B cell (primary cell): ENCODE measurements at regions not wholly inside any gene's neighbourhood (a gene's known extent, or its start where the extent isn't known, plus 50 kb on each side); places are given as distances from the start of the nearest gene placed in this dataset.

Source experiments
- ATAC-seq: fragments of 200-7000 bp; cut with Tn5 transposase; one replicate; pipeline ENCODE4 v1.10.0; 2021; ENCODE audit warnings: low read depth, mild to moderate bottlenecking, moderate number of reproducible peaks, moderate library complexity
- CTCF ChIA-PET: fragments of 350-600 bp; sonication (Branson Sonifier 250); formaldehyde crosslinking; loops from one replicate; lab custom pipeline; 2021; ENCODE audit warnings: antibody characterized with exemption, inconsistent platforms; lab: Charles Lee
- POLR2A ChIA-PET: fragments of 350-600 bp; sonication (Branson Sonifier 250); formaldehyde crosslinking; loops from one replicate; lab custom pipeline; 2021; ENCODE audit warnings: antibody characterized with exemption; lab: Charles Lee
- DNase-seq: peaks from one replicate; pipeline ENCODE4 v3.0.0; 2013
- H2AFZ ChIP-seq: 2 replicates; pipeline ENCODE4 v1.6.1; 2012; ENCODE audit warnings: mild to moderate bottlenecking, low read depth, low read length; ENCODE audit not compliant: insufficient read depth, poor library complexity, severe bottlenecking
- H3K27ac ChIP-seq, 2 donors: 1 replicate in 1 of 2; 2 replicates in 1 of 2; pipeline ENCODE4 v1.5.1; 2012 to 2013; ENCODE audit warnings: low read length in 2 of 2, mild to moderate bottlenecking in 2 of 2, moderate library complexity in 1 of 2
- H3K27me3 ChIP-seq, 4 experiments: fragments of 200-600 bp in 1 of 4; sonication (generic) in 1 of 4; replicated peaks in 1 of 4; 1 replicate in 2 of 4; 2 replicates in 2 of 4; pipeline versions ENCODE4 v1.6.1 to v1.7.0; 2013 to 2016; ENCODE audit warnings: low read length in 3 of 4, mild to moderate bottlenecking in 2 of 4, mixed read lengths in 1 of 4, moderate library complexity in 1 of 4; ENCODE audit not compliant: insufficient read depth in 4 of 4, control insufficient read depth in 3 of 4; ENCODE audit errors: control extremely low read depth in 1 of 4
- H3K36me3 ChIP-seq, 2 experiments: replicated peaks in 1 of 2; 1 replicate in 1 of 2; 2 replicates in 1 of 2; pipeline versions ENCODE4 v1.6.1 to v1.7.1; 2013; ENCODE audit warnings: low read length in 1 of 2; ENCODE audit not compliant: insufficient read depth in 2 of 2, control insufficient read depth in 1 of 2; ENCODE audit errors: control extremely low read depth in 1 of 2, extremely low read depth in 1 of 2
- H3K4me1 ChIP-seq, 2 donors: fragments of 200-600 bp in 1 of 2; sonication (generic) in 1 of 2; 1 replicate in 1 of 2; 2 replicates in 1 of 2; pipeline versions ENCODE4 v1.5.1 to v1.6.1; 2013 to 2017; ENCODE audit warnings: low read length in 2 of 2; ENCODE audit not compliant: control insufficient read depth in 2 of 2, insufficient read depth in 2 of 2
- H3K4me2 ChIP-seq: replicated peaks from 2 replicates; pipeline ENCODE3; 2012; ENCODE audit warnings: mild to moderate bottlenecking, low read depth, low read length; ENCODE audit not compliant: poor library complexity, severe bottlenecking
- H3K4me3 ChIP-seq, 5 experiments: fragments of 200-600 bp in 1 of 5; sonication (generic) in 1 of 5; 1 replicate in 3 of 5; 2 replicates in 2 of 5; pipeline versions ENCODE4 v1.5.1 to v1.7.0; 2011 to 2016; ENCODE audit warnings: low read length in 4 of 5, mild to moderate bottlenecking in 4 of 5, low read depth in 2 of 5, control low read depth in 1 of 5, moderate library complexity in 1 of 5; ENCODE audit not compliant: insufficient read depth in 1 of 5; ENCODE audit errors: control extremely low read depth in 1 of 5, extremely low read depth in 1 of 5
- H3K79me2 ChIP-seq: fragments of 200-600 bp; sonication (generic); one replicate; pipeline ENCODE4 v1.6.0; 2016; ENCODE audit warnings: low read length; ENCODE audit not compliant: control insufficient read depth, insufficient read depth
- H3K9ac ChIP-seq: fragments of 200-600 bp; sonication (generic); 2 replicates; pipeline ENCODE4 v1.6.1; 2017; ENCODE audit warnings: mild to moderate bottlenecking, low read length, moderate library complexity
- H3K9me3 ChIP-seq, 3 donors: one replicate each; pipeline versions ENCODE4 v1.6.1 to v1.7.1; 2013; ENCODE audit warnings: low read length in 2 of 3; ENCODE audit not compliant: control insufficient read depth in 2 of 3, insufficient read depth in 1 of 3; ENCODE audit errors: control extremely low read depth in 1 of 3
- H4K20me1 ChIP-seq: 2 replicates; pipeline ENCODE4 v1.6.0; 2012; ENCODE audit warnings: mild to moderate bottlenecking, low read length; ENCODE audit not compliant: insufficient read depth, control insufficient read depth, poor library complexity, severe bottlenecking
- H3K27ac Mint-ChIP-seq: one replicate; pipeline ENCODE4 v1.8.0; 2021; ENCODE audit warnings: mixed read lengths
- H3K27me3 Mint-ChIP-seq: one replicate; pipeline ENCODE4 v1.8.0; 2021; ENCODE audit warnings: mixed read lengths
- H3K4me1 Mint-ChIP-seq: one replicate; pipeline ENCODE4 v1.8.0; 2021; ENCODE audit warnings: mixed read lengths
- H3K4me3 Mint-ChIP-seq: one replicate; pipeline ENCODE4 v1.8.0; 2021; ENCODE audit warnings: mixed read lengths
- H3K9me3 Mint-ChIP-seq: one replicate; pipeline ENCODE4 v1.8.0; 2022; ENCODE audit warnings: mixed read lengths; ENCODE audit not compliant: insufficient read depth
- CTCF ChIP-seq: fragments of 200-600 bp; IDR thresholded peaks from one replicate; pipeline ENCODE4 v1.8.0; 2022; ENCODE audit warnings: antibody characterized with exemption, mild to moderate bottlenecking
- EZH2 ChIP-seq: IDR thresholded peaks from 2 replicates; pipeline ENCODE4 v1.6.1; 2012; ENCODE audit warnings: borderline replicate concordance, low read depth, mild to moderate bottlenecking, moderate library complexity, low read length; ENCODE audit not compliant: insufficient read depth, poor library complexity, severe bottlenecking
- WGBS: methylation state at CpG from one replicate; pipeline ENCODE4 v1.1.5; 2013; ENCODE audit warnings: missing lambda C conversion rate; ENCODE audit not compliant: insufficient coverage; 5-methylcytosine and 5-hydroxymethylcytosine counted together
- intact Hi-C: fragments of 100-400 bp; cut with micrococcal nuclease; formaldehyde crosslinking; loops from one replicate; pipeline ENCODE4 v1.10.0; 2022

DNA sequence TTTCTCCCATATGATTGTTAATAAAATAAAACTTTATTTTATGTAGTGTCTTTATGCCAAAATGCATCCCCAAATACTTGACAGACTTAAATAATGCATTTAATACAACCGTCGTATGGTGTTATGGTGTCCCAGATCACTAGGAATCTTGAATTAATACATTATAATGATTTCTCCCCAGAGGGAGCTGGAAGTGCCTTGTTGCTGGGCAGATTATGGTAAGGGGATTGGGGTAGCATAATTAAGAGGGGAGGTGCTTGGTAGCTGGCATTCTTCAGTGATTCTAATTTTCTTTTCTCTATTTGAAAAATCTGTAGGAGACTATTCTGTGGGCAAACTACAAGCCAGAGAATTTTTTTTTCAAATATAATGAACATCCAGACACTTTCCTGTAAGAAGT is 1043.7 kb downstream of the ADGRL2 start:
- Histone ChIP-seq H3K36me3 (no peaks in the 10 kb centered on the region), H3K27me3 (no peaks in the 10 kb centered on the region), H3K4me3 (no peak overlapping the region), H2AFZ (no peak overlapping the region), H3K9me3 (no peaks in the 10 kb centered on the region), H3K9ac (no peak overlapping the region), H4K20me1 (no peaks in the 10 kb centered on the region), H3K4me2 (no peak overlapping the region), H3K4me1 (no peaks in the 10 kb centered on the region), H3K27ac (no peak overlapping the region), H3K79me2 (no peaks in the 10 kb centered on the region)
- Mint-ChIP-seq H3K9me3 (no peaks in the 10 kb centered on the region), H3K27me3 (no peaks in the 10 kb centered on the region), H3K27ac (no peak overlapping the region), H3K4me3 (no peak overlapping the region), H3K4me1 (no peaks in the 10 kb centered on the region)
- CTCF ChIA-PET = no interaction called here
- TF ChIP-seq CTCF (no peak), EZH2 (no peak)
- no CpG with 5 or more reads among the region's 2 CpGs for WGBS
- no peak for DNase-seq
- POLR2A ChIA-PET = no interaction called here
- no peak for ATAC-seq
- intact Hi-C loops = no loop called here

DNA sequence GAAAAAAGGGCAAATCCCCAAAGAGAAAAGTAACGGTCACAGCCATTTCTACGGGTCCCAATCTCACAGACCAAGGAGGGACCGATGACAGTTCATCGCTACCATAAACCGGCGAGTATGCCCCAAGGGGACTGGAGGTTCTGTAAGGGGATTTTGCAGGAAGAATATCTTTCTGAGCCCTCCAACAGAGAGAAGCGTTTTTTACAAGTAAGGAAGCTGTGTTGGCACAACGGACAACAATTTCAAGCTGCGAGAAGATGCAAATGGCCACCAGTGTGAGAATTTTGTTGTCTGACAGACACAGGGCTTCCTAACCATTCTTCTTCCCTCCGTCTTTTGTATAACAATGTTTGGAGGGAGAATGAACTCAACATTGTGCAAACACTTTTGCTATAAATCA is 1043.1 kb downstream of the ADGRL2 start:
- H3K36me3 ChIP-seq = no peaks in the 10 kb centered on the region
- H3K4me1 ChIP-seq = no peaks in the 10 kb centered on the region
- H3K27me3 Mint-ChIP-seq = no peaks in the 10 kb centered on the region
- no peaks in the 10 kb centered on the region for H3K79me2 ChIP-seq
- no peak overlapping the region for H3K4me2 ChIP-seq
- H3K27ac Mint-ChIP-seq = no peak overlapping the region
- WGBS = 100% methylated on average over 4 of the region's 10 CpGs
- H2AFZ ChIP-seq = no peak overlapping the region
- no peaks in the 10 kb centered on the region for H3K4me1 Mint-ChIP-seq
- no peaks in the 10 kb centered on the region for H3K9me3 ChIP-seq
- H3K4me3 Mint-ChIP-seq = no peak overlapping the region
- CTCF ChIA-PET = no interaction called here
- POLR2A ChIA-PET = no interaction called here
- no peak overlapping the region for H3K9ac ChIP-seq
- no peak overlapping the region for H3K4me3 ChIP-seq
- intact Hi-C loops = no loop called here
- no peaks in the 10 kb centered on the region for H3K9me3 Mint-ChIP-seq
- no peaks in the 10 kb centered on the region for H3K27me3 ChIP-seq
- H4K20me1 ChIP-seq = no peaks in the 10 kb centered on the region
- H3K27ac ChIP-seq = no peak overlapping the region
- ATAC-seq = no peak
- no peak for TF ChIP-seq EZH2
- TF ChIP-seq CTCF = no peak
- DNase-seq = no peak
